Body of pancreas (tissue), 4 donors: ENCODE measurements at regions not wholly inside any gene's neighbourhood (a gene's known extent, or its start where the extent isn't known, plus 50 kb on each side); places are given as distances from the start of the nearest gene placed in this dataset.

ENCODE experiments used
- POLR2A ChIP-seq, 3 donors: fragments of 450-650 bp; IDR thresholded peaks; one replicate each; pipeline ENCODE4 v1.6.1; 2016; ENCODE audit warnings: antibody characterized with exemption in 3 of 3, mild to moderate bottlenecking in 2 of 3
- TF ChIP-seq, protein P1 (sequence below), 7 experiments: fragments of 450-650 bp in 4 of 7; fragments of 200-600 bp in 3 of 7; sonication (generic) in 3 of 7; IDR thresholded peaks; one replicate each; pipeline ENCODE4 v1.5.1; 2016 to 2019; ENCODE audit warnings: antibody characterized with exemption in 7 of 7

DNA sequence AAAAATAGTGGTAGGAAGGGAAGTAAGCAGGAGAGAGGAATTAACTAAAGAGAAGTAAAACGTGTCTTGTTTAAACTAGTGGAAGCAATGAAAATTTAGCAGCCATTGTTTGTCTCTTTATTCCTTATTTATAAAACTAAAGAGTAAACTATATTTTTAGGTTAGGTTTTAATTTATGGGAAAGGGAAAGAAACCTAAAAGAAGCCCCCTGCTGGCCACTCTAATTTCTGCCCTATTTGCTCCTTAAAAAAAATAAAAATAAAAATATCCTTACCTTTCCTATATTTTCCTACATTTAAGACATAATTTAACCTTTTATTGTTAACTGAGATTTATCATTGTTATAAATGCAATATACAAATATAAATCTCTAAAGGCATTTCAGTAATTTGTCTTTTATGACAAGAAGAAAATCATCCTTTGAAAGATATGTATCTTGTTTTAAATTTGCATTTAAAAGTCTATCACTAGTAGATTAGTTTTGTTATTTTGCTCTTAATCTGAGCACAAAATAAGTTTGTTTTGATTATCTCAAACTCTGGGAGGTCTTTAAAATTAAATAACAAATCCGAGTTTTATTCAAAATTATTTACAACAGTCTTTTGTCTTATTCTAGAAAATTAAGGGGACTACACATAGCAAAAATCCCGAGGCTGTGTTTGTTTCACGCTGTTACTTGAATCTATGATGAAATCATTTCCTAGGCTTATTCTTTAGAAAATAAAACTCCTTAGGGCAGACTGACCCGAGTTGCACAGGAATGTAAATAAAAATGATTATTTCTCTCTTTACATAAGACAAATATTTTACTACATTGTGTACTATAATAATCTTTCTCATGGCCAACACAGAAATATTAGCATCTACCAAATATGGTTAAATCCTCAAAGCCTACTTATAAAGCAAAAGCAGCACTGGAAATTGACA lies 201.7 kb downstream of the NRIP1 start:
- no peak for TF ChIP-seq POLR2A (IDR thresholded peaks at IDR 0.05)
- TF ChIP-seq, protein P1, sequence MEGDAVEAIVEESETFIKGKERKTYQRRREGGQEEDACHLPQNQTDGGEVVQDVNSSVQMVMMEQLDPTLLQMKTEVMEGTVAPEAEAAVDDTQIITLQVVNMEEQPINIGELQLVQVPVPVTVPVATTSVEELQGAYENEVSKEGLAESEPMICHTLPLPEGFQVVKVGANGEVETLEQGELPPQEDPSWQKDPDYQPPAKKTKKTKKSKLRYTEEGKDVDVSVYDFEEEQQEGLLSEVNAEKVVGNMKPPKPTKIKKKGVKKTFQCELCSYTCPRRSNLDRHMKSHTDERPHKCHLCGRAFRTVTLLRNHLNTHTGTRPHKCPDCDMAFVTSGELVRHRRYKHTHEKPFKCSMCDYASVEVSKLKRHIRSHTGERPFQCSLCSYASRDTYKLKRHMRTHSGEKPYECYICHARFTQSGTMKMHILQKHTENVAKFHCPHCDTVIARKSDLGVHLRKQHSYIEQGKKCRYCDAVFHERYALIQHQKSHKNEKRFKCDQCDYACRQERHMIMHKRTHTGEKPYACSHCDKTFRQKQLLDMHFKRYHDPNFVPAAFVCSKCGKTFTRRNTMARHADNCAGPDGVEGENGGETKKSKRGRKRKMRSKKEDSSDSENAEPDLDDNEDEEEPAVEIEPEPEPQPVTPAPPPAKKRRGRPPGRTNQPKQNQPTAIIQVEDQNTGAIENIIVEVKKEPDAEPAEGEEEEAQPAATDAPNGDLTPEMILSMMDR (IDR thresholded peaks at IDR 0.05) = peak; percentile 14 to 77 (median 40)
